ENCODE measurements at regions not wholly inside any gene's neighbourhood (a gene's known extent, or its start where the extent isn't known, plus 50 kb on each side); places are given as distances from the start of the nearest gene placed in this dataset.
"Not testable (repeated sequence)": the region's sequence is repeated elsewhere in the genome, so short reads cannot be mapped to it uniquely, and the experiment has no call there.

GRCh38 chr1:222906271-222906739 is 91.5 kb downstream of the DISP1 start:
- TF ChIP-seq, protein P1, sequence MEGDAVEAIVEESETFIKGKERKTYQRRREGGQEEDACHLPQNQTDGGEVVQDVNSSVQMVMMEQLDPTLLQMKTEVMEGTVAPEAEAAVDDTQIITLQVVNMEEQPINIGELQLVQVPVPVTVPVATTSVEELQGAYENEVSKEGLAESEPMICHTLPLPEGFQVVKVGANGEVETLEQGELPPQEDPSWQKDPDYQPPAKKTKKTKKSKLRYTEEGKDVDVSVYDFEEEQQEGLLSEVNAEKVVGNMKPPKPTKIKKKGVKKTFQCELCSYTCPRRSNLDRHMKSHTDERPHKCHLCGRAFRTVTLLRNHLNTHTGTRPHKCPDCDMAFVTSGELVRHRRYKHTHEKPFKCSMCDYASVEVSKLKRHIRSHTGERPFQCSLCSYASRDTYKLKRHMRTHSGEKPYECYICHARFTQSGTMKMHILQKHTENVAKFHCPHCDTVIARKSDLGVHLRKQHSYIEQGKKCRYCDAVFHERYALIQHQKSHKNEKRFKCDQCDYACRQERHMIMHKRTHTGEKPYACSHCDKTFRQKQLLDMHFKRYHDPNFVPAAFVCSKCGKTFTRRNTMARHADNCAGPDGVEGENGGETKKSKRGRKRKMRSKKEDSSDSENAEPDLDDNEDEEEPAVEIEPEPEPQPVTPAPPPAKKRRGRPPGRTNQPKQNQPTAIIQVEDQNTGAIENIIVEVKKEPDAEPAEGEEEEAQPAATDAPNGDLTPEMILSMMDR (conservative IDR thresholded peaks at IDR 0.05) = not testable (repeated sequence)
- TF ChIP-seq EZH2 (IDR thresholded peaks at IDR 0.05; ENCODE audit: low read depth) = not testable (repeated sequence)

All from PC-9 (cell line).